ENCODE measurements at regions not wholly inside any gene's neighbourhood (a gene's known extent, or its start where the extent isn't known, plus 50 kb on each side); places are given as distances from the start of the nearest gene placed in this dataset.

DNA sequence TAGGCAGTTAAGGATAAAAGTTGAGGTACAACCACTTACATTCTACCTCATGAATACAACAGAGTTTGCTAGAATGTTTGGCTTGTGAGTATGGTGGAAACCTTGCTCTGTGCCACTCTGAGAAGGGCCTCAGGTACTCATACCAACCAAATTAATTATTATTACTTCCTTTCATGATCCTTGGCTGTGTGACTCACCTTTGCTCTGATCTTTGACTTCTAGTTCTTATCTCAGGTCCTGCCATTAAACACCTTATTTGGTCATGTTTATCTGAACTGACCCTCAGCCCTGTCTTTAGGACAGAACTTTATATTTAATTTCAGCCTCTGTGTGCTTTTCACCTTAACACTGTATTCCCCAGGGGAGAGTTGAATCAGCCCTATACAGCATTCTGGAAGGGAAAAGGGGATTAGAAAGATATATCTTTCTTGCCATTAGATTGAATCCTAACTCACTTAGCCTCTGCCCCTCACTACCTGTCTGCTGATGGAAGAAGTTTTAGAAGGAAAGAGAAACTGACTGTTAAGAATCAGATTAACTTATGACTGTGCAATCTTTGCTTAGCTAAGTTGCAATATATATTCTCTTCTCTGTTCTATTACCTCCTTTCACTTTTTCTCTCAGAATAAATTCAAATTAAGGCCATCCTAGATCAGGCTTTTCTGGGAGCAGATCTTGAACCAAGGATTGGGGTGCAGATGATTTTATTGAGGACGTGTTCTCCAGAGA, 260.4 kb upstream of the DPYD start:
- TF ChIP-seq, protein P1, sequence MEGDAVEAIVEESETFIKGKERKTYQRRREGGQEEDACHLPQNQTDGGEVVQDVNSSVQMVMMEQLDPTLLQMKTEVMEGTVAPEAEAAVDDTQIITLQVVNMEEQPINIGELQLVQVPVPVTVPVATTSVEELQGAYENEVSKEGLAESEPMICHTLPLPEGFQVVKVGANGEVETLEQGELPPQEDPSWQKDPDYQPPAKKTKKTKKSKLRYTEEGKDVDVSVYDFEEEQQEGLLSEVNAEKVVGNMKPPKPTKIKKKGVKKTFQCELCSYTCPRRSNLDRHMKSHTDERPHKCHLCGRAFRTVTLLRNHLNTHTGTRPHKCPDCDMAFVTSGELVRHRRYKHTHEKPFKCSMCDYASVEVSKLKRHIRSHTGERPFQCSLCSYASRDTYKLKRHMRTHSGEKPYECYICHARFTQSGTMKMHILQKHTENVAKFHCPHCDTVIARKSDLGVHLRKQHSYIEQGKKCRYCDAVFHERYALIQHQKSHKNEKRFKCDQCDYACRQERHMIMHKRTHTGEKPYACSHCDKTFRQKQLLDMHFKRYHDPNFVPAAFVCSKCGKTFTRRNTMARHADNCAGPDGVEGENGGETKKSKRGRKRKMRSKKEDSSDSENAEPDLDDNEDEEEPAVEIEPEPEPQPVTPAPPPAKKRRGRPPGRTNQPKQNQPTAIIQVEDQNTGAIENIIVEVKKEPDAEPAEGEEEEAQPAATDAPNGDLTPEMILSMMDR (IDR thresholded peaks at IDR 0.05): no peak
- TF ChIP-seq EP300 (IDR thresholded peaks at IDR 0.05): no peak
- no peak for TF ChIP-seq POLR2AphosphoS5 (IDR thresholded peaks at IDR 0.05)
- no peak for TF ChIP-seq POLR2A (IDR thresholded peaks at IDR 0.05)
